ENCODE measurements at regions not wholly inside any gene's neighbourhood (a gene's known extent, or its start where the extent isn't known, plus 50 kb on each side); places are given as distances from the start of the nearest gene placed in this dataset.
A peak's percentile ranks its signal among the peaks of the same experiment; 100 is the strongest.

GRCh38 chr6:22621701-22622100 is 52.3 kb downstream of the HDGFL1 start:
- no peak for DNase-seq (ENCODE audit: low spot score)

- DNase-seq (ENCODE audit: low spot score), result no peak
Measured at GRCh38 chr6:22622351-22622750, 53.0 kb downstream of the HDGFL1 start.

DNA sequence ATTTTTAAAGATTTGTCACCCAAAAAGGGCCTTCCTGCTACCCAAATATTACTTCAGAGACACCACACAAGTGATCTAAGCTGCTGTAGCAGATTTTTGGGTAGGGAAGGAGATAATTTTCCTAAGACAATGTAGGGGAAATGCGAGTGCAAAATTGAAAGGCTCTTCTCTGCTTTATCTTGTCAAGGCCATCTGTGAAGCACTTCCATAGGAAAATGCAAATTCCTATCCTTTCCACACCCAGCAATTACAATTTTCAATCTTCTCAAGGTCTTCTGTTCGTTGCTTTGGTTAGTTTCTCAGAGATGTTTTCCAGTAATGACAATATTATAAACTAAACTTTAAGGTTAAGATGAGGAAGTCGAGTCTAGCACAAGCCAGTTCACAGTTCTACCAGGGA is 53.4 kb downstream of the HDGFL1 start:
- no peak for DNase-seq (ENCODE audit: low spot score)

DNA sequence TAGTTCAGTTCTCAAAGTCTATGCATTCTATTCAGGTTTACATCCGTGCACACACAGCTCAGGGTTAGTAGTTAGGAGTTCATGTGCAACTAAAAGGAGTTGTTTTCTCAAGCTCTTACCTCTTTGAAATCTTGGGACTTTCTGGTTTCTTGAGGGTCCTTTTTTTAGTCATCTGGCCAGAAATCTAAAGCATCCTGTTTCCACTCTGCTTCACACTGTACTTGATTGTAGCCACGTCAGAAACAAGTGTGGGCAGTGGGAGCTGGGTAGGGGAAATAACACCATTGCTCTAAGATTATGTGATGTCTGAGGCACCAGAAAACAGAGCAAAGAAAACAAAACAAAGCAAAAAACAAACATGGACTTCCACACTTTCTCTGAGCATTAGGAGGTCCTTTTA is 58.3 kb downstream of the HDGFL1 start:
- no peak for DNase-seq (ENCODE audit: low spot score)

DNA sequence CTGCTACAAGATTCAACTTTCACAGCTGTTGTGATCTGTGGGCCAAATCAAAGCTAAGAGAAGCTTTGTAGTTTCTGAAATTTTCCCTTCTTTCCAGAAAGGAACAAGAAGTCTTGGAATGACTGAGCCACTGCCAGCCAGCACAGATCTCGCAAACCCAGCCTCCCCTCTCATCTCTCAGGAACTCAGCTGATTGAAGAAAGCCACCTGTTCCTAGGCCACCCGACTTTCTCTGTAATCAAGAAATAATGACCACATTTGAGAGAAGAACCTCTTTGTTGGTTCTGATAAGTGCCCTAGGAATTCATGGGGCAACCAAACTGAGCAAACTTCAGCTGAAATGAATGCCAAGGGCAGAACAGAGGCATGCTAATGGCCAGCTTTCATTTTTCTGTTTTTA is 61.7 kb downstream of the HDGFL1 start:
- DNase-seq (ENCODE audit: low spot score), result no peak

GRCh38 chr6:22632581-22633145 is 63.3 kb downstream of the HDGFL1 start:
- no peak for DNase-seq (ENCODE audit: low spot score)

DNA sequence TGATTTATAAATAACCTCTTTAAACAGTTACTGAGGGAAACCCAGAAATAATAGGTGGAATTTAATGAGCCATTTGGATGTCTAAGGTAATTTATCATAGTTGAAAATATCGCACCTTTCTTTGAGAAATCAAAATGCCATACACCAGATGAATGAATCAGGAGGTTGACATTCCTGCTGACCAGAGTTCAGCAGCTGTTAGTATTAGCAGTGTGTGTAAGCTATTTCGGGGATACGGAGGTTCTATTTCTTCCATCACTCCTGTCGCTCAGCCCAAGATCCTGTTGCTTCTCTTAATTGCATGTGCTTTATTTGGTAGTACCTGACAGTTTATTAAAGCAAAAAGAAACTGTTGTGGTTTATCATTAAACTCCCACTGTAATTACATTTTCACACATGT is 67.1 kb downstream of the HDGFL1 start:
- DNase-seq (ENCODE audit: low spot score), result no peak

DNA sequence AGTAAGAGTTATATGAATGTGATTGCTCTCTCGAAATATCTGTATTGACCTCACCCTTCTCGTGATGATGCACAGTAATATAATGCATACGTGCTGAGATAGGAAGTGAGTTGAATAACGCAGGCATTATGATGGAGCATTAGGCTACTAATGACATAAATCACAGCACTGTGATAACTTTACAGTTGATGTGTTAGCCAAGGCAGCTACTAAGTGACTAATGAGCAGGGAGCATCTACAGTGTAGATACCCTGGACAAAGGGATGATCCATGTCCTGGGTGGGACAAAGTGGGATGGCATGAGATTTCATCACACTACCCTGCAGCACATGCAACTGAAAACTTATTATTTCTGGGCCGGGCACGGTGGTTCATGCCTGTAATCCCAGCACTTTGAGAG is 68.4 kb downstream of the HDGFL1 start:
- DNase-seq (ENCODE audit: low spot score), result no peak

GRCh38 chr6:22638320-22638719 is 69.0 kb downstream of the HDGFL1 start:
- DNase-seq (ENCODE audit: low spot score), result no peak

DNA sequence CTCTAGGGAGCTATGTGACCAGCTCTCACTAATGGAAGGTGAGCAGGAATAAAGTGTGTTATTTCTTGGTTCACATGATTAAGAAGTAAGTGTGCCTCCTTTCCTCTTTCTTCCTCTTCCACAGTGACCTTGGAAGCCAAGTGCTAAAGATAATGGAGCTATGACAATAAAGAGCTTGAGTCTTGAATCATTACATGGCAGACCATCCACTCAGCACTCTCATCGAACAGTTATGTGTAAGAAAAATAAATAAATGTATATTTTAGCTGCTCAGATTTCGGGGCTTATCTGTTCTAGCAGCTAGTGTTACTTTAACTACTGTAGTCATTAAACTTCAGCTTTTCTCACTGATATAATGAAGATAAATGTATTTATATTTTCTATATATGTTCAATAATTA is 72.9 kb downstream of the HDGFL1 start:
- no peak for DNase-seq (ENCODE audit: low spot score)

GRCh38 chr6:22643780-22644179 is 74.4 kb downstream of the HDGFL1 start:
- no peak for DNase-seq (ENCODE audit: low spot score)

DNA sequence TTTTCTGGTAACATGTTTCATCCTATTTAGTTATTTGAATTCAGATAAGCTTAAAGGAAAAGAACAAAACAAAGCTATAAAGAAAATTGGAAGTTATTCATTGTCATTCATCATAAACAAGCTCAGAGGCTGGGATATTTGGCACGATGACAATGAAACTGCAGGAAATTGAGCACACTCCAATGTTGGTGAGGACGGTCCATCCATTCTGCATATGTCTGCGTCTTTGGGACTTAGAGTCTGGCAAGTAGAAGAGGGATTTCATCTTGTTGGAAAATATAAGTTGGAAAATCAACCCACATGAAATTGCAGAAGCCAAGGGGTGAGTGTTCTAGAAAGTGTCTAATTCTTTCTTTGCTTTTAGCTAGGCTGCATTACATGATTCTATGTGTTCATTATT is 78.4 kb downstream of the HDGFL1 start:
- DNase-seq (ENCODE audit: low spot score), result no peak

GRCh38 chr6:22651731-22652130 is 82.4 kb downstream of the HDGFL1 start:
- DNase-seq (ENCODE audit: low spot score), result no peak

- no peak for DNase-seq (ENCODE audit: low spot score)
Measured at GRCh38 chr6:22653980-22654610, 84.7 kb downstream of the HDGFL1 start.

DNA sequence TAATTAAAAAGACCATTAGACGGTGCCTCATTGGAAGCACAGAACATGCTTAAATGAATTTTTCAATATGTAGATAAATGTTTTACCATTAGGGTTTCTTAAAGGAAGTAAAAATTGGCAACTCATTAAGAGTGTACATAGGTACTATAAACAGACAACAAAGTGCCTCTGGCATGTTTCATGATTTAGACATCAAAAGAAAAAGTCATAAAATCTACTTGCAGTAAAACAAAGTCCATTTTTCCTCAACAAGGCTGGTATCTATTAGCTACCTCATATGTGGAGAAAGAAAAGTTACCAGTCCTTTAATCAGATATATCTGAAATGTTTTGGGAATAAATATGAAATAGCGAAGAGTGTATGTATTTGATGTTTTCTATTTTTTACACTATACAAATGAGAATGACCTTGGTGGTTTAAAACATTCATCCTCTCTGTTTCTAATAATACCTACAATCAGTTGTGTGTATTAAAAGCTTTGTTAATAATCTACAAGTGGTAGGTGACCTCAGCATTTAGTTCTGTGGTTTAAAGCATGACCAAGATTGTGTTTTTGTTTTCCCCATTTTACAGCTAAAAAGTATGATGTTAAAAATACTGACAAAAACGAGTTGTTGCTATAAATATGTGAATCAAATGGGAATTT is 87.5 kb downstream of the HDGFL1 start:
- peak; percentile 63 for DNase-seq (ENCODE audit: low spot score)

DNA sequence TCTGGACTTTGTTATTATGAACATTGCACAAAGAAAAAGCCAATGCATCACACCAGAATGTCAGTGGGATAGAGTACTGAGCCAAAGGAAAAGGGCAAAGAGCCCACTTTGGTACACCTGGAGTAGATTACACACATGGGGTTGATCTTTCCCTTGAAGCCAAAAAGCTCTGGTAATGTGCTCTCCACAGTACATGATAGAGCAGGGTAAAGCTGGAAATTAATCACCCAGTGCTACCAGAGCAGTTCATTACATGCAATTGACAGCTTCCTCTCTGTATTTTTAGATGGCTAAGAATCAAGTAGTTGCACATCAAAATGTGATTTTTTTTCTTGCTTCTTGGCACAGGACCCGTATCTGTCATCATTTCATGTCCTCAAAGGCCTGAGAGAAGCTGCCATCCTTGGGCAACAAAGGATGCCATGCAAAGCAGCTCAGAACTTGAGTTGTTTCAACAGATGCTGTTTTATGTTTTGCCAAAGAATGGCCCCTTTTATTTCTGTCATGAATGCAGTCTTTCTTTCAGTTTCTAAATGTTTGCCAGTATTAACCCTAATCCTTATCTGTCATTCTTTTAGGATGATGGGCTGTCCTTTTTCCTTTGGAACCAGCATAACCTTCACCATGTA is 88.1 kb downstream of the HDGFL1 start:
- DNase-seq (ENCODE audit: low spot score), result no peak

GRCh38 chr6:22658183-22658582 is 88.8 kb downstream of the HDGFL1 start:
- DNase-seq (ENCODE audit: low spot score), result no peak

- DNase-seq (ENCODE audit: low spot score), result no peak
Measured at GRCh38 chr6:22658934-22659333, 89.6 kb downstream of the HDGFL1 start.

DNA sequence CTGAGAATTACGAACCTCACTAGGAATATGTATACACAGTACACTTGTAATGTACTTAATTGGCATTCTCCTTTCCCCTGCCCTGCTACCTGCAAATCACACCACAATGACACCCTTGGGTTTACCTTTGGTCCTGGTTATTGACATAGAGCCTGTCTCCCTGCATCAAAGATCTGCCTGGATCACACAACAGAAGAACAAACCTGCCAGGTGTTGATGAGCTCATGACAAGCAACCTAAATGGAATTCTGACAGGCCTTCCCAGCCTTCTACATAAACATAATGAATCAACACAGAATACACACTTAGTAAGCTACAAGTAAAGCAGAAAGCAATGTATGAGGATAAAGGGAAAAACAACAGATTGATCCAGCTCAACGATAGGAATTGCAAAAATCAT is 95.6 kb downstream of the HDGFL1 start:
- DNase-seq (ENCODE audit: low spot score), result no peak

DNA sequence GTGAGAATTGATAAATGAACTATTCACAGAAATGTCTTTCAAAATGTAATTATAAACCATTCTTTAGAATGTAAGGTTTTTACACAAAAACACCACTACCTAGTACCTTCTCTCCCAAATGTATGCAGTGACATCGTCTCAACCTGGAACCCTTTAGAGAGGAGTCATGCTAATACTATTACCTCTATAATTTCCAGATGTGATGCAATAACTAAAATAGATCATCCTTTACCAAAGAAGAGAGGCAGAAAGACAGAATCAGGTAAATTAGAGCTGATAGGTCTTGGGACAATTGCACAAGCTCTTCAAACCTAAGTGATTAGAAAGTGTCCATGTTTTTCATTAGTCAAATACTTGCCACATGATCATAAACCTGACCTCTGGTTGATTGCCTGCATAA is 96.7 kb downstream of the HDGFL1 start:
- DNase-seq (ENCODE audit: low spot score), result no peak

GRCh38 chr6:22666586-22666985 is 97.2 kb downstream of the HDGFL1 start:
- no peak for DNase-seq (ENCODE audit: low spot score)

GRCh38 chr6:22667855-22668254 is 98.5 kb downstream of the HDGFL1 start:
- no peak for DNase-seq (ENCODE audit: low spot score)

- DNase-seq (ENCODE audit: low spot score), result no peak
Measured at GRCh38 chr6:22668307-22668706, 98.9 kb downstream of the HDGFL1 start.

All from LoVo (cell line).